ENCODE measurements at regions not wholly inside any gene's neighbourhood (a gene's known extent, or its start where the extent isn't known, plus 50 kb on each side); places are given as distances from the start of the nearest gene placed in this dataset.

- TF ChIP-seq CTCF (IDR thresholded peaks at IDR 0.05) (no peak), POLR2A (IDR thresholded peaks at IDR 0.05) (no peak)
These were observed 216.8 kb downstream of the BAMBI start for GRCh38 chr10:28894146-28894545.
